ENCODE measurements at regions not wholly inside any gene's neighbourhood (a gene's known extent, or its start where the extent isn't known, plus 50 kb on each side); places are given as distances from the start of the nearest gene placed in this dataset.
"Not testable (repeated sequence)": the region's sequence is repeated elsewhere in the genome, so short reads cannot be mapped to it uniquely, and the experiment has no call there.

- Histone ChIP-seq H3K4me1 (no peaks in the 10 kb centered on the region), H3K27me3 (no peaks in the 10 kb centered on the region), H3K4me3 (no peak overlapping the region), H3K36me3 (no peaks in the 10 kb centered on the region), H3K9me3 (no peaks in the 10 kb centered on the region), H3K27ac (no peak overlapping the region)
- intact Hi-C loops (cut with DNase I) = no loop called here
- ATAC-seq (no peak), DNase-seq (no peak)
- TF ChIP-seq, protein P1, sequence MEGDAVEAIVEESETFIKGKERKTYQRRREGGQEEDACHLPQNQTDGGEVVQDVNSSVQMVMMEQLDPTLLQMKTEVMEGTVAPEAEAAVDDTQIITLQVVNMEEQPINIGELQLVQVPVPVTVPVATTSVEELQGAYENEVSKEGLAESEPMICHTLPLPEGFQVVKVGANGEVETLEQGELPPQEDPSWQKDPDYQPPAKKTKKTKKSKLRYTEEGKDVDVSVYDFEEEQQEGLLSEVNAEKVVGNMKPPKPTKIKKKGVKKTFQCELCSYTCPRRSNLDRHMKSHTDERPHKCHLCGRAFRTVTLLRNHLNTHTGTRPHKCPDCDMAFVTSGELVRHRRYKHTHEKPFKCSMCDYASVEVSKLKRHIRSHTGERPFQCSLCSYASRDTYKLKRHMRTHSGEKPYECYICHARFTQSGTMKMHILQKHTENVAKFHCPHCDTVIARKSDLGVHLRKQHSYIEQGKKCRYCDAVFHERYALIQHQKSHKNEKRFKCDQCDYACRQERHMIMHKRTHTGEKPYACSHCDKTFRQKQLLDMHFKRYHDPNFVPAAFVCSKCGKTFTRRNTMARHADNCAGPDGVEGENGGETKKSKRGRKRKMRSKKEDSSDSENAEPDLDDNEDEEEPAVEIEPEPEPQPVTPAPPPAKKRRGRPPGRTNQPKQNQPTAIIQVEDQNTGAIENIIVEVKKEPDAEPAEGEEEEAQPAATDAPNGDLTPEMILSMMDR (IDR thresholded peaks at IDR 0.05) = no peak
These were observed 109.9 kb downstream of the TANC2 start for GRCh38 chr17:63075969-63076368.

DNA sequence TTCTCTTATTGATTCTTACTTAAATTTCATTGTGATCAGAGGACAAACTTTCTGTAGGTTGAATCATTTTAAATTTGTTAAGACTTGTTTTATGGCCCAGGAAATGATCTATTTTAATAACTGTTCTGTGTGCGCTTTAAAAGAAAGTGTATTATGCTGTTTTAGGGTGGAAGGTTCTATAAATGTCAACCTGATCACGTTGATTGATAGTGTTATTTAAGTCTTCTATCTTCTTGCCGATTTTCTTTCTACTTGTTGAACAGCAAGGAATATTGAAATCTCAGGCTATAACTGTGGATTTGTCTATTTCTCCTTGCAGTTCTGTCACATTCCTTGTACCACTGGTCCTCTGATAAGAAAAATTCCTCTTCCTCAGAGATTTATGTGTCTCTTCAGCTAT is 112.7 kb downstream of the TANC2 start:
- H3K27ac ChIP-seq = no peak overlapping the region
- no peaks in the 10 kb centered on the region for H3K9me3 ChIP-seq
- TF ChIP-seq, protein P1 (IDR thresholded peaks at IDR 0.05) = no peak
- no peak for ATAC-seq
- H3K27me3 ChIP-seq = no peaks in the 10 kb centered on the region
- H3K4me3 ChIP-seq = no peak overlapping the region
- H3K36me3 ChIP-seq = no peaks in the 10 kb centered on the region
- no peaks in the 10 kb centered on the region for H3K4me1 ChIP-seq
- no peak for DNase-seq
- intact Hi-C loops (cut with DNase I) = no loop called here

- Histone ChIP-seq H3K36me3 (no peaks in the 10 kb centered on the region), H3K4me1 (no peaks in the 10 kb centered on the region), H3K27ac (no peak overlapping the region), H3K9me3 (peaks cover 0 to 7% of the 10 kb centered on the region in 2 donors), H3K27me3 (no peaks in the 10 kb centered on the region), H3K4me3 (no peak overlapping the region)
- intact Hi-C loops (cut with DNase I) = no loop called here
- DNase-seq (peak in 2 of 4 donors; percentile 9 to 53), ATAC-seq (peak; percentile 32)
- TF ChIP-seq, protein P1 (IDR thresholded peaks at IDR 0.05) = peak in 1 of 2 donors; percentile 24
These were observed 116.3 kb downstream of the TANC2 start for GRCh38 chr17:63082273-63082861.

GRCh38 chr17:63082952-63083351 is 116.9 kb downstream of the TANC2 start:
- Histone ChIP-seq H3K27me3 (no peaks in the 10 kb centered on the region), H3K4me3 (no peak overlapping the region), H3K36me3 (no peaks in the 10 kb centered on the region), H3K9me3 (peaks cover 0 to 7% of the 10 kb centered on the region in 2 donors), H3K27ac (no peak overlapping the region), H3K4me1 (no peaks in the 10 kb centered on the region)
- intact Hi-C loops (cut with DNase I) = no loop called here
- TF ChIP-seq, protein P1 (IDR thresholded peaks at IDR 0.05) = no peak
- ATAC-seq (no peak), DNase-seq (no peak)

GRCh38 chr17:63086483-63087185 is 120.6 kb downstream of the TANC2 start:
- Histone ChIP-seq H3K27ac (no peak overlapping the region), H3K4me1 (no peaks in the 10 kb centered on the region), H3K27me3 (no peaks in the 10 kb centered on the region), H3K9me3 (peaks cover 0 to 8% of the 10 kb centered on the region in 2 donors), H3K36me3 (no peaks in the 10 kb centered on the region), H3K4me3 (no peak overlapping the region)
- intact Hi-C loops (cut with DNase I) = no loop called here
- ATAC-seq (peak; percentile 58), DNase-seq (no peak)
- TF ChIP-seq, protein P1 (IDR thresholded peaks at IDR 0.05) = no peak

DNA sequence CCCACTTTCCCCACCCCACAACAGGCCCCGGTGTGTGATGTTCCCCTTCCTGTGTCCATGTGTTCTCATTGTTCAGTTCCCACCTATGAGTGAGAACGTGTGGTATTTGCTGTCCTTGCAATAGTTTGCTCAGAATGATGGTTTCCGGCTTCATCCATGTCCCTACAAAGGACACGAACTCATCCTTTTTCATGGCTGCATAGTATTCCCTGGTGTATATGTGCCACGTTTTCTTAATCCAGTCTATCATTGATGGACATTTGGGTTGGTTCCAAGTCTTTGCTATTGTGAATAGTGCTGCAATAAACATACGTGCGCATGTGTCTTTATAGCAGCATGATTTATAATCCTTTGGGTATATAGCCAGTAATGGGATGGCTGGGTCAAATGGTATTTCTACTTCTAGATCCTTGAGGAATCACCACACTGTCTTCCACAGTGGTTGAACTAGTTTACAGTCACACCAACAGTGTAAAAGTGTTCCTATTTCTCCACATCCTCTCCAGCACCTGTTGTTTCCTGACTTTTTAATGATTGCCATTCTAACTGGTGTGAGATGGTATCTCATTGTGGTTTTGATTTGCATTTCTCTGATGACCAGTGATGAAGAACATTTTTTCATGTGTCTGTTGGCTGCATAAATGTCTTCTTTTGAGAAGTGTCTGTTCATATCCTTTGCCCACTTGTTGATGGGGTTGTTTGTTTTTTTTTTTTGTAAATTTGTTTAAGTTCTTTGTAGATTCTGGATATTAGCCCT is 124.5 kb downstream of the TANC2 start:
- H3K4me1 ChIP-seq; H3K27ac ChIP-seq; H3K36me3 ChIP-seq; intact Hi-C loops (cut with DNase I); ATAC-seq; H3K9me3 ChIP-seq; H3K4me3 ChIP-seq; H3K27me3 ChIP-seq; DNase-seq: not testable (repeated sequence)

DNA sequence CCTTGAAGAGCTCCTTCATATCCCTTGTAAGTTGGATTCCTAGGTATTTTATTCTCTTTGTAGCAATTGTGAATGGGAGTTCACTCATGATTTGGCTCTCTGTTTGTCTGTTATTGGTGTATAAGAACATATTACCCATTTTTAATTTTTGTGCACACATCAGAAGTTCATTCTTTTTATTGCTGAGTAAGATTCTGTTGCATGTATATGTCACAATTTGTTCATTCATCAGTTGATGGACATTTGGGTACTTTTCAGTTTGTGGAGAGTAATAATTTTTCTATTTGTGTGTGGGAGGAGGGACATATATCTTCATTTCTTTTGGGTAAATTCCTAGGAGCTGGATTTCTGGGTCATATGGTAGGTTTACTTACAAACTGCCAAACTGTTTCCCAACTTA is 125.9 kb downstream of the TANC2 start:
- intact Hi-C loops (cut with DNase I); H3K36me3 ChIP-seq; H3K4me1 ChIP-seq; ATAC-seq; DNase-seq; H3K27me3 ChIP-seq; H3K4me3 ChIP-seq; H3K9me3 ChIP-seq; H3K27ac ChIP-seq: not testable (repeated sequence)

All from left lung (tissue), 4 donors.